ENCODE measurements at regions not wholly inside any gene's neighbourhood (a gene's known extent, or its start where the extent isn't known, plus 50 kb on each side); places are given as distances from the start of the nearest gene placed in this dataset.

DNA sequence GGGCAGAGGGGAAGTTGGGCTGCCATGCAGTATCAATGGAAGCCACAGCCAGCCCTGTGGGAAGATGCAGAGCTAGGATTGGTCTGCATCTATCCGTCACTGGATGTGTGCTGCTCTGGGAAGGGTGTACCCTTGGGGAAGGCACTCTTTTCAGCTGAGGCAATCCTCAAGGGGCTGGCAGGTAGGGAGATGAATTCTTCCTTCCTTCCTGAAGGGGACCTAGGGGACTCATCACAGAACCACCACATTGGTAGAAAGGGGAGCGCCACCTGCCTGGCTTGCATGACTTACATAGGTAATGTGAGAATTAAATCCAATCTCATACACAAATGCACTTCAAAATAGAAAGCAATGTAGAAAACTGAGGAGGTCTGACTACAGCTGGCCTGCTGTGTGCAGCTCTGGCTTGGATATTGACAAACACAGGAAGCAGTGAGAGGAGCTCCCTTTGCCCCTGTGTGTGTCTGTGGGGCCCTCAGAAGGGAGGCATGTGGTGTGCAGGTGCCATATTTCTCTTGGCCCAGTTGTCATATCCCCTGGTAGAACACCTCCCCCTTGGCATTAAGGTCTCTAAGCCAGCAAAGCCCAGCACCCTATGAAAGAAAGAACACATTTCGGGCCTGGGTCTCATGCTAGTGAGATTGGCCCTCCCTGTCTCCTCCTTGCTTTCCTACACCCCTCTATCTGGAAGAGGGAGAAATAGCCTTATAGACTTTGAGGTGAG is 260.3 kb upstream of the MOCS1 start:
- Histone ChIP-seq H3K36me3 (replicated peaks) (no peaks in the 10 kb centered on the region), H3K27ac (no peak overlapping the region), H3K4me3 (ENCODE audit: low read depth, low read length) (no peak overlapping the region), H3K27me3 (replicated peaks) (no peaks in the 10 kb centered on the region)
- DNase-seq: no peak
- TF ChIP-seq, protein P1, sequence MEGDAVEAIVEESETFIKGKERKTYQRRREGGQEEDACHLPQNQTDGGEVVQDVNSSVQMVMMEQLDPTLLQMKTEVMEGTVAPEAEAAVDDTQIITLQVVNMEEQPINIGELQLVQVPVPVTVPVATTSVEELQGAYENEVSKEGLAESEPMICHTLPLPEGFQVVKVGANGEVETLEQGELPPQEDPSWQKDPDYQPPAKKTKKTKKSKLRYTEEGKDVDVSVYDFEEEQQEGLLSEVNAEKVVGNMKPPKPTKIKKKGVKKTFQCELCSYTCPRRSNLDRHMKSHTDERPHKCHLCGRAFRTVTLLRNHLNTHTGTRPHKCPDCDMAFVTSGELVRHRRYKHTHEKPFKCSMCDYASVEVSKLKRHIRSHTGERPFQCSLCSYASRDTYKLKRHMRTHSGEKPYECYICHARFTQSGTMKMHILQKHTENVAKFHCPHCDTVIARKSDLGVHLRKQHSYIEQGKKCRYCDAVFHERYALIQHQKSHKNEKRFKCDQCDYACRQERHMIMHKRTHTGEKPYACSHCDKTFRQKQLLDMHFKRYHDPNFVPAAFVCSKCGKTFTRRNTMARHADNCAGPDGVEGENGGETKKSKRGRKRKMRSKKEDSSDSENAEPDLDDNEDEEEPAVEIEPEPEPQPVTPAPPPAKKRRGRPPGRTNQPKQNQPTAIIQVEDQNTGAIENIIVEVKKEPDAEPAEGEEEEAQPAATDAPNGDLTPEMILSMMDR (IDR thresholded peaks at IDR 0.05; ENCODE audit: low read depth, low read length, missing control alignments): no peak
- in situ Hi-C loops (cut with HindIII; ENCODE audit: low pct_ligation_motif_present, low sequenced_read_pairs): no loop called here

DNA sequence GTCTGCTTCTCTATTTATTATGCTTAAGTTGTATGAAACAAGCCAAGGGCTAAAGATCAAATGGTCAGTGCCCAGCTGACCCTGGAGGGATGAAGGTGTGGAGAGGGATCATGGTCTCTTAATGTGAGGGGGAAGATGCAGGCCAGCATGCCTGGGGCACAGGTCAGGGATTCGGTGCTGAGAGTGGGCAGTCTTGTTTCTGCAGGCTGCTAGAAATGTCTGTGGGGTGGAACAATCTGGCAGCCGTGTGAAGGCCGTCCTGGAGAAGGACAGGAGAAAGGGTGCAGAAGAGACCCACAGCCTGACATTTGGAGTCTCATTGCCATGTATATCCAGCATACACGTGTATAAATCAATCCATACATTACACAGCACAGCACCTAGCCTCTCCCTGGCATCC is 258.3 kb upstream of the MOCS1 start:
- DNase-seq: no peak

DNA sequence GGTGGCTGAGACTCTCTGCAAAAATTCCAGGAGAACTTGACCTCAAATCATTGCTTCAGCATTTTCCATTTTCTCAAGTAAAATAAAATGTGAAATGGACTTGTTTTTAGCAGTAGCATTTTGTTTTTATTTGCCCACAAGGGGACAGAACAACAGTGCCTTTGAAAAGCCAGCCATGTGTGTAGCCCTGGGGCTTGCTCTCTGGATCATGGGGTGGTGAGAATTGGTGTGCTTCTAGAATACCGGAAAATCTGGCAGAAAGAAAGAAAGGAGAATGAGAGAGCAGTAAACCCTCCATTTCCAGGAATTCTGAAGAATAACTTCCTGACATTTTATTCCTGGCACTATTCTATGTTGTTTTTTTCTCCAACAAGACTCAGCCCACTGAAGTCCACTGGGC is 254.7 kb upstream of the MOCS1 start:
- Histone ChIP-seq H3K27me3 (replicated peaks) (no peaks in the 10 kb centered on the region), H3K27ac (no peak overlapping the region), H3K36me3 (replicated peaks) (no peaks in the 10 kb centered on the region), H3K4me3 (ENCODE audit: low read depth, low read length) (no peak overlapping the region)
- TF ChIP-seq, protein P1 (IDR thresholded peaks at IDR 0.05; ENCODE audit: low read depth, low read length, missing control alignments): no peak
- in situ Hi-C loops (cut with HindIII; ENCODE audit: low pct_ligation_motif_present, low sequenced_read_pairs): no loop called here
- DNase-seq: no peak

More for the DNA sequence above, 258.3 kb upstream of the MOCS1 start:
- Histone ChIP-seq H3K36me3 (replicated peaks) (no peaks in the 10 kb centered on the region), H3K27ac (no peak overlapping the region), H3K27me3 (replicated peaks) (no peaks in the 10 kb centered on the region), H3K4me3 (ENCODE audit: low read depth, low read length) (no peak overlapping the region)
- TF ChIP-seq, protein P1 (IDR thresholded peaks at IDR 0.05; ENCODE audit: low read depth, low read length, missing control alignments): no peak
- in situ Hi-C loops (cut with HindIII; ENCODE audit: low pct_ligation_motif_present, low sequenced_read_pairs): no loop called here

DNA sequence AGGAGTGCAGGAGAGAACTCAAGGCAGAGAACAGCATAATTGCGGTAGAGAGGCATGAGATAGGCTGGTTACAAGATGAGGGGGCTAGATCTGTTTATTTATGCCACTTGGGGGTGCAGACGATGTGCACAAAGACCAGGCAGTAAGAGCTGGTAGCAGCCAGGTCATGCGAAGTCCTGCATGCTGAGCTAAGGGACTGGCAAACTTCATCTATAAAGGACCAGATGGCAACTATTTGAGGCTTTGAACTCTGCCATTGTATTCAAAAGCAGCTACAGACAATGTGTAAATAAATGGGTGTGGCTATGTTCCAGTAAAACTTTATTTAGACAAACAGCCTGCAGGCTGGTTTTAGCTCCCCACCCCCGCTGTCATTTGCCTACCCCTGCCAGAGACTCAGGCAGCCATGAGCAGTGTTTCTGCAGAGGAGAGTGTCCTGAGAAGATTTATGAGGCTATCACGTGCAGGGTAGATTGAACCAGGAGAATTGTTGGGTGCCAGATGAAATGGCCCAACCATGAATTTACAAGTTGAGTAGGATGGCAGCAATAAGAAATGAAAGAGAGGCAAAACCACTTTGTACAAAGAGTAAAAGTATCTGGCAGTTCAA is 253.4 kb upstream of the MOCS1 start:
- H3K36me3 ChIP-seq (replicated peaks): no peaks in the 10 kb centered on the region
- in situ Hi-C loops (cut with HindIII; ENCODE audit: low pct_ligation_motif_present, low sequenced_read_pairs): no loop called here
- TF ChIP-seq, protein P1 (IDR thresholded peaks at IDR 0.05; ENCODE audit: low read depth, low read length, missing control alignments): no peak
- H3K27ac ChIP-seq: no peak overlapping the region
- no peak for DNase-seq
- no peaks in the 10 kb centered on the region for H3K27me3 ChIP-seq (replicated peaks)
- no peak overlapping the region for H3K4me3 ChIP-seq (ENCODE audit: low read depth, low read length)

DNA sequence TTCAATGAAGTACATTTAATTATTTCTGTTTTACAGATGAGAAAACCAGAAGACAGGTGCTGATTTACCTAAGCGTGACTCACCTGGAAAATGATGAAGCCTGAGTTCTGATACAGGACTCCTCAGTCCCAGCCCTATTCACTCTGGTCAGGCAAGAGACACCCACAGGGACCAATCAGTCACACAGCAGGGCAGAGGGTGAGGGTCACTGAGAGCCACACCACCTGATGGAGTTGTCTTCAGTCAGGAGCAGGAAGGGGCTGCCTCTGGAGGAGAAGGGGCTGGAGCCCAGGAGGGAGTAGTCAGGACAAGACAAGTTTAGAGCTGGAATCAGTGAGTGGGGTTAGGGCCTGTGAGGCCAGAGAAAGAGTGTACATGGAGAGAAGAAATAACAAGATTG is 251.2 kb upstream of the MOCS1 start:
- TF ChIP-seq, protein P1 (IDR thresholded peaks at IDR 0.05; ENCODE audit: low read depth, low read length, missing control alignments): no peak
- Histone ChIP-seq H3K36me3 (replicated peaks) (no peaks in the 10 kb centered on the region), H3K27me3 (replicated peaks) (no peaks in the 10 kb centered on the region), H3K4me3 (ENCODE audit: low read depth, low read length) (no peak overlapping the region), H3K27ac (no peak overlapping the region)
- no peak for DNase-seq
- in situ Hi-C loops (cut with HindIII; ENCODE audit: low pct_ligation_motif_present, low sequenced_read_pairs): no loop called here

All from brain microvascular endothelial cell (primary cell).